SH-SY5Y (cell line): ENCODE measurements at regions not wholly inside any gene's neighbourhood (a gene's known extent, or its start where the extent isn't known, plus 50 kb on each side); places are given as distances from the start of the nearest gene placed in this dataset.

Source experiments
- GATA2 ChIP-seq: IDR thresholded peaks from 2 replicates; pipeline ENCODE4 v1.6.1; 2011; ENCODE audit warnings: mild to moderate bottlenecking, low read depth, low read length
- GATA3 ChIP-seq: IDR thresholded peaks from 2 replicates; pipeline ENCODE4 v1.6.1; 2011; ENCODE audit warnings: low read depth, mild to moderate bottlenecking, low read length, moderate library complexity

GRCh38 chr10:63987212-63987611, 466.0 kb downstream of the REEP3 start:
- TF ChIP-seq GATA2 (no peak), GATA3 (no peak)
